SK-N-MC (cell line): ENCODE measurements at regions not wholly inside any gene's neighbourhood (a gene's known extent, or its start where the extent isn't known, plus 50 kb on each side); places are given as distances from the start of the nearest gene placed in this dataset.

Experiments used
- EZH2 ChIP-seq: fragments of 200-600 bp; sonication (generic); IDR thresholded peaks from one replicate; pipeline ENCODE4 v1.6.1; 2017; ENCODE audit warnings: antibody characterized with exemption
- POLR2AphosphoS5 ChIP-seq: IDR thresholded peaks from 2 replicates; pipeline ENCODE4 v1.6.1; 2012; ENCODE audit warnings: mild to moderate bottlenecking, low read depth, low read length, borderline replicate concordance

- TF ChIP-seq POLR2AphosphoS5 = no peak
- TF ChIP-seq EZH2 = no peak
Observed at GRCh38 chr2:14157816-14158215, 474.7 kb upstream of the LRATD1 start.
